GM18511 (cell line): ENCODE measurements at regions not wholly inside any gene's neighbourhood (a gene's known extent, or its start where the extent isn't known, plus 50 kb on each side); places are given as distances from the start of the nearest gene placed in this dataset.
"Not testable (repeated sequence)": the region's sequence is repeated elsewhere in the genome, so short reads cannot be mapped to it uniquely, and the experiment has no call there.

Source experiments
- ATAC-seq: cut with Tn5 transposase; IDR thresholded peaks from one replicate; pipeline ENCODE4 v1.9.1; 2021; ENCODE audit warnings: mild to moderate bottlenecking, moderate library complexity; ENCODE audit not compliant: unreplicated experiment

GRCh38 chrX:115909017-115909416 lies 261.5 kb upstream of the AGTR2 start:
- no peak for ATAC-seq

DNA sequence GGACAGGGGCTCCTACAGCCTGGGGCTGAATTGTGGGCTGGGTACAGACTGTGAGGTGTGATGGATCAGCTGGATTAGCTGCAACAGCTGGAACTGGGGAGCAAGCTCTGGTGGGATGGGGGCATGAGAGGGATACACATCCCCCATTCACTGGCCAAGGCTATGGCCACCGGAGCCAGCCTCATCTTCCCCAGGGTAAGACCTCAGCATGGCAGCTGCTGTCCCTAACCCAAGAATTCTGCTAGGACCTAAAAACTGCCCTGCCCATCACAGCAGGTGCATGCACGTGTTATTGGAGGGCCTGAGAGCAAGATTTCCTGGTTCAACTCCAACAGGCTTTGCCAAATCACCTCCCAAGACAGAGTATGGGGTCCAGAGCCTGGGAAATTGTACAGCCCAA lies 258.6 kb upstream of the AGTR2 start:
- peak; percentile 0 for ATAC-seq

- peak; percentile 95 for ATAC-seq
Observed at GRCh38 chrX:115912372-115912897, 258.1 kb upstream of the AGTR2 start.

- peak; percentile 46 for ATAC-seq
Observed at GRCh38 chrX:115913575-115913974, 257.0 kb upstream of the AGTR2 start.

GRCh38 chrX:115915625-115916024 lies 254.9 kb upstream of the AGTR2 start:
- not testable (repeated sequence) for ATAC-seq

DNA sequence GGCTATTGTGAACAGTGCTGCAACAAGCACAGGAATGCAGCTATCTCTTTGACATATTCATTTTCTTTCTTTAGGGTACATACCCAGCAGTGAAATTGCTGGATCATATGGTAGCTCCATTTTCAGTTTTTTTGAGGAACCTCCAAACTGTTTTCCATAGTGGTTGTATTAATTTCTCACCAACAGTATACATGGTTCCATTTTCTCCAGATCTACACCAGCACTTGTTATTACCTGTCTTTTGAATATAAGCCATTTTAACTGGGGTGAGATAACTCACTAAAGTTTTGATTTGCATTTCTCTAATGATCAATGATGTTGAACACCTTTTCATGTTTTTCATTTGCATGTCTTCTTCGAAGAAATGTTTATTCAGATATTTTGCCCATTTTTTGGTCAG lies 241.1 kb upstream of the AGTR2 start:
- no peak for ATAC-seq

GRCh38 chrX:115936008-115936407 lies 234.5 kb upstream of the AGTR2 start:
- ATAC-seq: no peak

GRCh38 chrX:115939070-115939469 lies 231.5 kb upstream of the AGTR2 start:
- peak; percentile 73 for ATAC-seq

GRCh38 chrX:115939636-115940160 lies 230.8 kb upstream of the AGTR2 start:
- peak; percentile 33 for ATAC-seq

- peak; percentile 26 for ATAC-seq
Observed at GRCh38 chrX:115940348-115940747, 230.2 kb upstream of the AGTR2 start.

- peak; percentile 65 for ATAC-seq
Observed at GRCh38 chrX:115940888-115941332, 229.6 kb upstream of the AGTR2 start.

DNA sequence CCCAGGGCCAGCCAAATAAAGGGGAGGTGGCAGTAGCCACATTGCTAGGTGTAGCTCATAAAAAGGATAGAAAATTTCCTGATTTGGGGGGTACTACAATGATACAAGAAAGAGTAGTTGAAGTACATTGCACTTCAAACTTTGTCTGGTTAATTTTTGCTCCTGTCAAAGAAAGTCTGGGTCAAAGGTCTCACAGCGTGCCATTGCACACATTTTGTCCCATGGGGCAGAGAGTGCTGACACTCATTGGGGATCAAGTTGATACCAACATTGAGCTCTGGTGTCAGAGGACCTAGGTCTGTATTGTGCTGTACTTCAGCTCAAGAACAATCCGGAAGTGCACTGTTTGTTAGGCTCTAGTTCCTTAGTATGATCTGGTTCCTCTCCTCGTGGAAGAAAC lies 229.2 kb upstream of the AGTR2 start:
- no peak for ATAC-seq

DNA sequence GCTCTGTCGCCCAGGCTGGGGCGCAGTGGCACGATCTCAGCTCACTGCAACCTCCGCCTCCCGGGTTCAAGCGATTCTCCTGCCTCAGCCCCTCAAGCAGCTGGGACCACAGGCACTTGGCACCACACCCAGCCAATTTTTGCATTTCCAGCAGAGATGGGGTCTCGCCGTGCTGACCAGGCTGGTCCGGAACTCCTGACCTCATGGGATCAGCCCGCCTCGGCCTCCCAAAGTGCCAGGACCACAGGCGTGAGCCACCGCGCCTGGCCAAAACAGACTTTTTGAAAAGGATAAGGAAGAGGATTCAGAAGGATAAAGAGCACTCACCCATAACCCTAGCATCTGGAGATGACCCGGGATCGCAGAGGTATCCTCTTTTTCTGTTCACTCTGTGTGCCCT lies 224.5 kb upstream of the AGTR2 start:
- ATAC-seq: no peak

DNA sequence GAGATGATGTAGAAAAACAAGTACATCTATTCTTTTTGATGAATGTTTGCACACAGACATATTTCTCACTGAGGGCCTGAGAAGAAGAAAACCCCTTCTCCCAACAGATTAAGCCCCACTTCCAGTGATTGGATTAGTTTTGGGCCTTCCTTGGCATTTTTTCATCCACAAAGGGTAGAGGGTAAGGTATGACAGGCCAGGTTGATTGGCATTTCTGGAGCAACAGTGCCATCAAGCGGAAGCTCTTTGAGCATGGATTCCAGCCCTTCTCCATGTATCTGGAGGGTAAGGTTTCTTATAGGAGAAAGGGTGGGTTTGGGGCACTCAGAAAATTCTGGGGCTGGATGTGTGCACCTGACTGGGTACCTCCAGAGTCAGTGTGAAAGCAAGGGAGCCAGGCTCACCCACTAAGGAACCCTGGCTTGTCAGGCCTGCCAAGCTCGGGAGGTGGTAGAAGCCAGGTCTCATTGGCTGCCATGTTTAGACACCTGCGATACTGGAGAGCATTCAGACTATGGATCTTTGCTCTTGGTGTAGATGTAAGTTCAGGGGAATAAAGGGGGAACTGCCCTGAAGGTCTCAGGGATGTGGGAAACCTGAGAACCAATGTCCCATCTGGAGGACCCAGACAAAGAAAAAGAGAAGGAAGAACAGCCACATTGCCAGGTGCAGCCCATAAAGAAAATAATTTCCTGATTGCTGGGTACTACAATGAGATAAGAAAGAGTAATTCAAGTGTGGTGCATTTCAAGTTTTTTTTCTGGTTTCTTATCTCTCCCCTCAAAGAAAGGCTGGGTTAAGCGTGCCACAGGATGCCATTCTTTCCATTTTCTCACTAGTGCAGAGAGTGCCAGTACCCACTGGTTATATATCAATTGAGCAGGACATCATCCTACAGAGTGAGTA lies 222.3 kb upstream of the AGTR2 start:
- no peak for ATAC-seq

DNA sequence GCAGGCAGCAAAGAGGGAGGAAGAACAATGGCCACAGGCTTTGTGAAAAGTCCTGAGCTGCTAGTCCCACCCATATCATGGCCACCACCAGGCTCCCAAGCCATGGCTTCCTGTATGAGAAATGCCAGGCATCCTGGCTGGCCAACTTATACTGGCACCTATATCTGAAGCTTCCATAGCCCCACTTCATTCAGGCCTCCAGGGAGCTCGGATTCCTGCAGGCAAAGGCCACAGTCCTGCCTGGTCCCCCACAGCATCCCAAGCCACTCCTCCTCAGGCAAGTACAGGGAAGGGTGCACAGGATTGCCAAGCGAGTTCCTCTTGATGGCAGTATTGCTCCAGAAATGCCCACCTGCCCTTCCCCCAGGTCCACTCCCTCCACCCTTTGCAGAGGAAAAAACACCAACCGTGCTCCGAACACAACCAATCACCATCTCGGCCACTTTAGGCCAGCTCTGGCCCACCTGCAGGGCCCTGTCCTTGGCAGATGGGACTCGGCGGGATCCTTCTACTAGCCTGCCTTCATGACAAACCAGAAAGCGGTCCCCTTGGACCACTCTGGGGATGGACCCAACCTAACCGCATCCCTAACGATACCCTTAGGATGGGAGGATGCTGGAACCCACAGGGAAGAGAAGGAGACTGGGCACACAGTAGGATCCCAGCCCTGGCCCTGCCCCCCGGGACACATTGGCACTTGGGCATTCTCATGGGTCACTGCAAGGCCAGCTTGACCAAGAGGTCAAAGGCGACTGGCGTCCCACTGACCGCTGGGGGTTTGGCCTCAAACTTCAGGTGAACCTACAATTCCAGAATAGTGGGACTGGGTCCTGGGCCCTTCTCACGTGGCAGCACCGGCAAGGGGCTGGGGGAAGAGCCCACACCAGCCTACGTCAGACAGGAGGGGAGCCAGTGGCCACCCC lies 220.4 kb upstream of the AGTR2 start:
- peak; percentile 48 for ATAC-seq

GRCh38 chrX:115952417-115953092 lies 218.0 kb upstream of the AGTR2 start:
- no peak for ATAC-seq

- no peak for ATAC-seq
Observed at GRCh38 chrX:115957862-115958490, 212.6 kb upstream of the AGTR2 start.

GRCh38 chrX:115958687-115959359 lies 211.7 kb upstream of the AGTR2 start:
- no peak for ATAC-seq

DNA sequence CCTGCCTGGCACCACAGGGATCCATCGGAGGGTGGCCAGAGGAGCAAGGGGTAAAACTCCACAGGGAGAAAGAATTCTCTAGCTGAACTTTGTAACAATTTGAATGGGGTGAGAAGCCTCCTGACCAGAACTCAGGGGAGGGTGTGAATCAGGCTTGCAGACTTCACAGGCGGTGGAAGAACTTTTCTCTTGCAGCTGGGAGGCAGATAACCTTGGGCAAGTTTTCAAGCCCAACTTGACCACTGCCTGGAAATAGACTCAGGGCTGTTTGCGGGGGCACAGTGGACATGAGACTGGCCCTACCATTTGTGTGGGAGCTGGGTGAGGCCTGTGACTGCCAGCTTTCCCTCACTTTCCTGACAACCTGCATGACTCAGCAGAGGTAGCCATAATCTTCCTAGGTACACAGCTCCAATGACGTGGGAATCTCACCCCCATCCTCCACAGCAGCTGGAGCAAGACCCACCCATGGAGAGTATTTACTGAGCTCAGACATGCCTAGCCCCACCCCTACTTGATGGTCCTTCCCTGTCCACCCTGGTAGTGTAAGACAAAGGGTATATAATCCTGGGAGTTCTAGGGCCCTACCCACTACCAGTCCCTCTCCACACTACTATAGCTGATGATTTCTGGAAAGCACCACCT lies 210.0 kb upstream of the AGTR2 start:
- ATAC-seq: no peak
